HEK293T (cell line): ENCODE measurements at regions not wholly inside any gene's neighbourhood (a gene's known extent, or its start where the extent isn't known, plus 50 kb on each side); places are given as distances from the start of the nearest gene placed in this dataset.
"Not testable (repeated sequence)": the region's sequence is repeated elsewhere in the genome, so short reads cannot be mapped to it uniquely, and the experiment has no call there.

Experiments
- CTCF ChIA-PET: fragments of 350-600 bp; formaldehyde crosslinking; extraction: SDS; loops from one replicate; lab custom pipeline; 2021; ENCODE audit warnings: antibody characterized with exemption, inconsistent platforms; lab: Yijun Ruan, JAX
- POLR2A ChIA-PET: fragments of 350-600 bp; formaldehyde crosslinking; extraction: SDS; loops from one replicate; lab custom pipeline; 2020; ENCODE audit warnings: antibody characterized with exemption, inconsistent platforms; lab: Yijun Ruan, JAX
- DNase-seq: peaks from one replicate; pipeline ENCODE4 v3.0.0; 2012; ENCODE audit warnings: mixed read lengths; ENCODE audit errors: extremely low spot score
- ARNT ChIP-seq: fragments of 450-650 bp; IDR thresholded peaks from 2 replicates; pipeline ENCODE4 v1.6.1; 2017; ENCODE audit warnings: mild to moderate bottlenecking
- BHLHE40 ChIP-seq: fragments of 450-650 bp; IDR thresholded peaks from 2 replicates; pipeline ENCODE4 v1.6.1; 2016; ENCODE audit warnings: mild to moderate bottlenecking, moderate library complexity, borderline replicate concordance
- CTBP1 ChIP-seq: fragments of 450-650 bp; IDR thresholded peaks from 2 replicates; pipeline ENCODE4 v1.6.1; 2016; ENCODE audit warnings: borderline replicate concordance
- ELF4 ChIP-seq: fragments of 450-650 bp; IDR thresholded peaks from 2 replicates; pipeline ENCODE4 v1.6.1; 2017; ENCODE audit warnings: antibody characterized with exemption
- FOXA1 ChIP-seq: fragments of 450-650 bp; IDR thresholded peaks from 2 replicates; pipeline ENCODE4 v1.6.1; 2016; ENCODE audit warnings: mild to moderate bottlenecking
- FOXK2 ChIP-seq: fragments of 450-650 bp; IDR thresholded peaks from 2 replicates; pipeline ENCODE4 v1.6.1; 2016; ENCODE audit warnings: mild to moderate bottlenecking
- FOXM1 ChIP-seq: fragments of 450-650 bp; IDR thresholded peaks from 2 replicates; pipeline ENCODE4 v1.6.1; 2017; ENCODE audit warnings: mild to moderate bottlenecking, borderline replicate concordance
- HDGF ChIP-seq: fragments of 450-650 bp; IDR thresholded peaks from 2 replicates; pipeline ENCODE4 v1.6.1; 2017; ENCODE audit warnings: antibody characterized with exemption, borderline replicate concordance
- L3MBTL2 ChIP-seq: fragments of 450-650 bp; conservative IDR thresholded peaks from 2 replicates; pipeline ENCODE4 v1.6.1; 2016; ENCODE audit warnings: mild to moderate bottlenecking
- LEF1 ChIP-seq: fragments of 450-650 bp; IDR thresholded peaks from 2 replicates; pipeline ENCODE4 v1.6.1; 2017; ENCODE audit warnings: mild to moderate bottlenecking, borderline replicate concordance
- NFRKB ChIP-seq: fragments of 450-650 bp; IDR thresholded peaks from 2 replicates; pipeline ENCODE4 v1.6.1; 2016; ENCODE audit warnings: mild to moderate bottlenecking, moderate library complexity
- SP1 ChIP-seq: fragments of 450-650 bp; IDR thresholded peaks from 2 replicates; pipeline ENCODE4 v1.6.1; 2017
- SUZ12 ChIP-seq: fragments of 450-650 bp; IDR thresholded peaks from 2 replicates; pipeline ENCODE4 v1.6.1; 2016; ENCODE audit warnings: mild to moderate bottlenecking
- TARDBP ChIP-seq: fragments of 450-650 bp; IDR thresholded peaks from 2 replicates; pipeline ENCODE4 v1.6.1; 2016
- ZNF384 ChIP-seq: fragments of 450-650 bp; IDR thresholded peaks from 2 replicates; pipeline ENCODE4 v1.6.1; 2016
- TF ChIP-seq, protein P1 (sequence below): fragments of 450-650 bp; IDR thresholded peaks from 2 replicates; pipeline ENCODE4 v1.6.1; 2016

DNA sequence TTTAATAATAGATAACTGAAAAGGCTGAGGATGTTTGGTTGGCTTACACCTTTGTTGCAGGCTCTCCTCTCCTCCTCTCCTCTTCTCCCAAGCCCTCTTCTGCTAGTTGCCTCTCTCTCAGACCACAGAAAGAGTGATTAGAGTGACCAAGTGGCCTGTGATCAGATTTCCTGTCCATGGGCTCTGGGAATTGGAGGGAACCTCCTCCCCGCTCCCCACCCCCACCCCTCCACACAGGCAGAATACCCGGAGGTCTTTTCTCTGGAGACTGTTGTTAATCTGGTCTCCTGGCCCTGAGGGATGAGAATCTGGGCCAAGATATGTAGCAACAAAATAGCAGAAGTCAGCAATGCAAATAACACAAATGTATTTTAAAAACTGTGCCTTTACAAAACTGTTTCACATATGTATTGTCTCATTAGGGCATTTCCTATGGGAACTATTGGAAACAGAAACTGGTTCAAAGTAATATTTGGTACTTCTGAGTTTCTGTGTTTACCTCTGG, 361.3 kb downstream of the NR2F1-AS1 start:
- CTCF ChIA-PET = no interaction called here
- DNase-seq = no peak
- POLR2A ChIA-PET = no interaction called here
- TF ChIP-seq ELF4 (no peak), SUZ12 (no peak), NFRKB (no peak), ZNF384 (no peak), FOXM1 (no peak), ARNT (no peak), TARDBP (no peak), SP1 (no peak), FOXK2 (no peak), HDGF (no peak), CTBP1 (no peak), LEF1 (no peak), BHLHE40 (no peak), L3MBTL2 (no peak)

DNA sequence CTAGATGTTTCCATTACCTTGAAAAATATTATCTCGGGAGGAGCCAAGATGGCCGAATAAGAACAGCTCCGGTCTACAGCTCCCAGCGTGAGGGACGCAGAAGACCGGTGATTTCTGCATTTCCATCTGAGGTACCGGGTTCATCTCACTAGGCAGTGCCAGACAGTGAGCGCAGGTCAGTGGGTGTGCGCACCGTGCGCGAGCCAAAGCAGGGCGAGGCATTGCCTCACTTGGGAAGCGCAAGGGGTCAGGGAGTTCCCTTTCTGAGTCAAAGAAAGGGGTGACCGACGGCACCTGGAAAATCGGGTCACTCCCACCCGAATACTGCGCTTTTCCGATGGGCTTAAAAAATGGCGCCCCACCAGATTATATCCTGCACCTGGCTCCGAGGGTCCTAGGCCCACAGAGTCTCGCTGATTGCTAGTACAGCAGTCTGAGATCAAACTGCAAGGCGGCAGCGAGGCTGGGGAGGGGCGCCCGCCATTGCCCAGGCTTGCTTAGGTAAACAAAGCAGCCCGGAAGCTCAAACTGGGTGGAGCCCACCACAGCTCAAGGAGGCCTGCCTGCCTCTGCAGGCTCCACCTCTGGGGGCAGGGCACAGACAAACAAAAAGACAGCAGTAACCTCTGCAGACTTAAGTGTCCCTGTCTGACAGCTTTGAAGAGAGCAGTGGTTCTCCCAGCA, 367.8 kb downstream of the NR2F1-AS1 start:
- POLR2A ChIA-PET, CTCF ChIA-PET, DNase-seq: not testable (repeated sequence)

DNA sequence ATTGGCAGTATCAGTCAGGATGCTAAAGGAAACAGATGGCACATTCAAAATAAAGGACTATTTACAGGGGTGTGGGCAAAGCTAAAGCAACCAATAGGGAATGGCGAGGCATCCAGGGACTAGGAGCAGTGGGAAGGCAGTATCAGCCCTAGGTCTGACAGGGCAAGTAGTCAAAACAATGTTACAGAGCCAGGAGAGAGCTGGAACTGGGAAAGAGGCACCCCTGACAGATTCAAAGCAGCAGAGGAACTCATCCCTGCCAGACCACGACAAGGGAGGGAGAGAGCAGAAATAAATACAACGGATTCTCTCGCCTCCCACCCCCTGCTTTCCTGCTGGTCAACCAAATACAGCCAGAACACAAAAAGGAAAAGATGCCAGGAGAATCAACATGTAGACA, 371.5 kb downstream of the NR2F1-AS1 start:
- DNase-seq = no peak
- POLR2A ChIA-PET = no interaction called here
- TF ChIP-seq ELF4 = no peak
- TF ChIP-seq ARNT = no peak
- no peak for TF ChIP-seq SP1
- TF ChIP-seq, protein P1, sequence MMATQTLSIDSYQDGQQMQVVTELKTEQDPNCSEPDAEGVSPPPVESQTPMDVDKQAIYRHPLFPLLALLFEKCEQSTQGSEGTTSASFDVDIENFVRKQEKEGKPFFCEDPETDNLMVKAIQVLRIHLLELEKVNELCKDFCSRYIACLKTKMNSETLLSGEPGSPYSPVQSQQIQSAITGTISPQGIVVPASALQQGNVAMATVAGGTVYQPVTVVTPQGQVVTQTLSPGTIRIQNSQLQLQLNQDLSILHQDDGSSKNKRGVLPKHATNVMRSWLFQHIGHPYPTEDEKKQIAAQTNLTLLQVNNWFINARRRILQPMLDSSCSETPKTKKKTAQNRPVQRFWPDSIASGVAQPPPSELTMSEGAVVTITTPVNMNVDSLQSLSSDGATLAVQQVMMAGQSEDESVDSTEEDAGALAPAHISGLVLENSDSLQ = no peak
- TF ChIP-seq LEF1 = no peak
- no peak for TF ChIP-seq CTBP1
- CTCF ChIA-PET = no interaction called here

- POLR2A ChIA-PET = no interaction called here
- CTCF ChIA-PET = no interaction called here
- no peak for DNase-seq
- TF ChIP-seq NFRKB = no peak
- no peak for TF ChIP-seq SUZ12
- no peak for TF ChIP-seq ZNF384
- no peak for TF ChIP-seq ELF4
- no peak for TF ChIP-seq TARDBP
- TF ChIP-seq, protein P1 = no peak
- TF ChIP-seq FOXA1 = no peak
- TF ChIP-seq FOXM1 = no peak
- TF ChIP-seq SP1 = no peak
- TF ChIP-seq HDGF = no peak
- no peak for TF ChIP-seq ARNT
- no peak for TF ChIP-seq LEF1
Measured at GRCh38 chr5:93208141-93208751, 372.8 kb downstream of the NR2F1-AS1 start.

GRCh38 chr5:93206203-93206602, 374.8 kb downstream of the NR2F1-AS1 start:
- POLR2A ChIA-PET = no interaction called here
- no peak for DNase-seq
- TF ChIP-seq, protein P1 = no peak
- TF ChIP-seq SUZ12 (no peak), HDGF (no peak), LEF1 (no peak)
- CTCF ChIA-PET = no interaction called here

DNA sequence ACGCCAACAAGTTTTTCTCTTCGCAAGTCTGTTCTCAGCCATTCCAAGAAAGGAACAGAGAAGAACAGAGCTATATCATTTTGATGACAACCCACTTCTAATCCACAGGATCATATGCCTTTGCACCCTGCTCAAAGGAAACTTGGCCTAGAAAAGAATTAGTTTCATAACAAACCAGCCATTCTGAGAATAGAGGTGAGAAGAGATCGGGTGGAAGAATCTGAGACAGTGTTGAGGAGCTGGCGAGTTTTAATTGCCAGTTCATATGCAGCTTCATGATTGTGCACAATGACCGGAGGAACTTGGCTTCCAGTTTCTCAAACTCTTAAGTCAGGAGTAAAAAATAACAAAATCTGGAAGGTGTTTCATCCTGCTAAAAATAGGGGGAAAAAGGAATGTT, 380.0 kb downstream of the NR2F1-AS1 start:
- POLR2A ChIA-PET = no interaction called here
- CTCF ChIA-PET = no interaction called here
- no peak for DNase-seq
- TF ChIP-seq LEF1 (no peak), FOXK2 (no peak), CTBP1 (no peak), FOXM1 (no peak), NFRKB (no peak), L3MBTL2 (no peak), ELF4 (no peak), TARDBP (no peak), BHLHE40 (no peak), HDGF (no peak), ARNT (no peak), SP1 (no peak), FOXA1 (no peak), ZNF384 (no peak), SUZ12 (no peak)
- TF ChIP-seq, protein P1 = no peak
